Loucy (cell line): ENCODE measurements at regions not wholly inside any gene's neighbourhood (a gene's known extent, or its start where the extent isn't known, plus 50 kb on each side); places are given as distances from the start of the nearest gene placed in this dataset.

Experiments
- CTCF ChIP-seq: fragments of 200-600 bp; sonication (generic); conservative IDR thresholded peaks from 2 replicates; pipeline ENCODE4 v1.5.1; 2014; ENCODE audit warnings: mild to moderate bottlenecking, antibody characterized with exemption, low read length
- EZH2phosphoT487 ChIP-seq: fragments of 200-600 bp; IDR thresholded peaks from 2 replicates; pipeline ENCODE4 v1.6.1; 2018; ENCODE audit warnings: antibody characterized with exemption, mild to moderate bottlenecking, moderate library complexity, borderline replicate concordance

- TF ChIP-seq CTCF (no peak), EZH2phosphoT487 (no peak)
Observed at GRCh38 chr17:62162898-62163297, 97.8 kb upstream of the MED13 start.
